K562 (cell line): ENCODE measurements at regions not wholly inside any gene's neighbourhood (a gene's known extent, or its start where the extent isn't known, plus 50 kb on each side); places are given as distances from the start of the nearest gene placed in this dataset.

Experiments
- ATAC-seq: fragments of 200-7000 bp; cut with Tn5 transposase; 3 replicates; pipeline ENCODE4 v1.9.1; 2020; ENCODE audit warnings: moderate library complexity
- BruUV-seq: library from RNA; stranded (reverse); fragments of 400-500 nt; replicated peaks from 2 replicates; lab custom pipeline; 2021; lab: Mats Ljungman, UMichigan
- CTCF ChIA-PET: fragments of 300-600 bp; formaldehyde crosslinking; extraction: SDS; loops from one replicate; lab custom pipeline; 2021; ENCODE audit warnings: low intra/inter-chr PET ratio; lab: Yijun Ruan, JAX
- POLR2A ChIA-PET: fragments of 300-600, 350-650 bp; sonication (Branson Sonifier 250); formaldehyde crosslinking; extraction: SDS; loops from one replicate; lab custom pipeline; 2021; ENCODE audit warnings: antibody characterized with exemption, inconsistent platforms; lab: Yijun Ruan, JAX
- DNase-seq, 4 experiments: peaks; one replicate each; pipeline versions ENCODE4 v3.0.0 to v3.0.0-alpha.2; 2011 to 2018; ENCODE audit warnings: low spot score in 3 of 4, mixed read lengths in 3 of 4; ENCODE audit errors: extremely low read depth in 1 of 4
- FAIRE-seq: peaks from 2 replicates; lab custom pipeline; 2011; peaks lifted over from hg19 to GRCh38; lab: Jason Lieb, UNC
- H2AFZ ChIP-seq: 2 replicates; pipeline ENCODE4 v1.6.0; 2011; ENCODE audit warnings: low read depth, low read length, control low read depth, inconsistent platforms
- H3K27ac ChIP-seq: fragments of 200-600 bp; 3 replicates; pipeline ENCODE4 v1.8.0; 2011; ENCODE audit warnings: low read depth, mild to moderate bottlenecking, control low read depth, inconsistent platforms, low read length, moderate library complexity, mixed read lengths; ENCODE audit errors: extremely low read depth
- H3K27me3 ChIP-seq, 2 experiments: fragments of 300-600 bp in 1 of 2; 2 replicates in 1 of 2; 3 replicates in 1 of 2; pipeline versions ENCODE4 v1.6.0 to v1.8.0; 2011; ENCODE audit warnings: inconsistent platforms in 2 of 2, low read length in 2 of 2, mild to moderate bottlenecking in 1 of 2, mixed read lengths in 1 of 2, moderate library complexity in 1 of 2; ENCODE audit not compliant: control insufficient read depth in 2 of 2, insufficient read depth in 2 of 2
- H3K36me3 ChIP-seq: fragments of 300-600 bp; 3 replicates; pipeline ENCODE4 v1.8.0; 2011; ENCODE audit warnings: mild to moderate bottlenecking, low read length, inconsistent platforms; ENCODE audit not compliant: control insufficient read depth, insufficient read depth
- H3K4me1 ChIP-seq, 2 experiments: fragments of 200-600 bp in 1 of 2; replicated peaks in 1 of 2; 2 replicates in 1 of 2; 3 replicates in 1 of 2; pipeline versions ENCODE4 v1.5.1 to v1.8.0; 2011; ENCODE audit warnings: inconsistent platforms in 2 of 2, low read length in 2 of 2, mild to moderate bottlenecking in 1 of 2, mixed read lengths in 1 of 2, moderate library complexity in 1 of 2; ENCODE audit not compliant: control insufficient read depth in 2 of 2, insufficient read depth in 2 of 2
- H3K4me2 ChIP-seq: 2 replicates; pipeline ENCODE4 v1.6.1; 2011; ENCODE audit warnings: low read length, control low read depth, inconsistent platforms, mixed read lengths; ENCODE audit not compliant: insufficient read depth
- H3K4me3 ChIP-seq: fragments of 200-600 bp; sonication (generic), shearing (Covaris generic); 2 replicates; pipeline ENCODE4 v1.5.1; 2016; ENCODE audit warnings: control low read depth, inconsistent platforms
- H3K79me2 ChIP-seq: fragments of 200-600 bp; 3 replicates; pipeline ENCODE4 v1.8.0; 2011; ENCODE audit warnings: low read length, inconsistent platforms; ENCODE audit not compliant: control insufficient read depth, insufficient read depth
- H3K9ac ChIP-seq, 2 experiments: 2 replicates each; pipeline versions ENCODE4 v1.6.0 to v1.6.1; 2011; ENCODE audit warnings: low read depth in 2 of 2, low read length in 2 of 2, control low read depth in 1 of 2, inconsistent platforms in 1 of 2, mild to moderate bottlenecking in 1 of 2, mixed read lengths in 1 of 2; ENCODE audit not compliant: insufficient read depth in 1 of 2
- H3K9me1 ChIP-seq: one replicate; pipeline ENCODE4 v1.6.0; 2011; ENCODE audit warnings: inconsistent platforms, mild to moderate bottlenecking, low read length, moderate library complexity; ENCODE audit not compliant: control insufficient read depth, insufficient read depth
- H3K9me3 ChIP-seq: replicated peaks from 2 replicates; pipeline ENCODE4 v1.5.1; 2011; ENCODE audit warnings: low read depth, low read length, inconsistent platforms; ENCODE audit not compliant: control insufficient read depth, insufficient read depth
- H4K20me1 ChIP-seq: replicated peaks from 2 replicates; pipeline ENCODE4 v1.6.1; 2011; ENCODE audit warnings: low read length, inconsistent platforms, mixed read lengths; ENCODE audit not compliant: control insufficient read depth, insufficient read depth
- BRD4 ChIP-seq: fragments of 200-600 bp; sonication (generic); IDR thresholded peaks from 2 replicates; pipeline ENCODE4 v1.6.1; 2017; ENCODE audit warnings: inconsistent platforms
- C11orf30 ChIP-seq: fragments of 450-650 bp; IDR thresholded peaks from 2 replicates; pipeline ENCODE4 v1.6.1; 2016; ENCODE audit warnings: low read depth, mild to moderate bottlenecking
- EWSR1 ChIP-seq: fragments of 450-650 bp; IDR thresholded peaks from 2 replicates; pipeline ENCODE4 v1.6.1; 2018; ENCODE audit warnings: borderline replicate concordance, mild to moderate bottlenecking, low read depth, moderate library complexity; ENCODE audit not compliant: partially characterized antibody
- KLF16 ChIP-seq: IDR thresholded peaks from 2 replicates; pipeline ENCODE4 v1.6.1; 2016; ENCODE audit warnings: antibody characterized with exemption
- MAFF ChIP-seq: IDR thresholded peaks from 2 replicates; pipeline ENCODE4 v1.6.1; 2012; ENCODE audit warnings: low read length, improper control_type of control experiment
- MAFG ChIP-seq: fragments of 450-650 bp; conservative IDR thresholded peaks from 2 replicates; pipeline ENCODE4 v1.6.1; 2016; ENCODE audit warnings: missing genetic modification characterization, missing compliant biosample characterization
- NFIC ChIP-seq: fragments of 450-650 bp; IDR thresholded peaks from 2 replicates; pipeline ENCODE4 v1.6.1; 2017; ENCODE audit warnings: mild to moderate bottlenecking, inconsistent platforms
- RCOR1 ChIP-seq, 2 experiments: IDR thresholded peaks; 2 replicates each; pipeline ENCODE4 v1.6.1; 2012; ENCODE audit warnings: low read depth in 2 of 2, low read length in 2 of 2, borderline replicate concordance in 1 of 2, improper control_type of control experiment in 1 of 2
- ZNF316 ChIP-seq: fragments of 450-650 bp; IDR thresholded peaks from 2 replicates; pipeline ENCODE4 v1.6.1; 2016
- ZNF445 ChIP-seq: fragments of 250-450 bp; sonication (Bioruptor Pico); IDR thresholded peaks from 2 replicates; pipeline ENCODE4 v1.4.0; 2020; ENCODE audit warnings: low read depth, mild to moderate bottlenecking, moderate library complexity
- in situ Hi-C: fragments of 300-500 bp; cut with MboI; formaldehyde crosslinking; loops from 4 replicates; pipeline ENCODE4 v1.15.0; 2018; ENCODE audit warnings: inconsistent platforms, mixed read lengths
- intact Hi-C: fragments of 100-400 bp; cut with micrococcal nuclease; formaldehyde crosslinking; loops from 2 replicates; pipeline ENCODE4 v1.14.2; 2022
- TF ChIP-seq, protein P1 (sequence below): fragments of 200-800 bp; sonication (Bioruptor generic); IDR thresholded peaks from 2 replicates; pipeline ENCODE4 v1.6.1; 2017; ENCODE audit warnings: missing genetic modification characterization, missing compliant biosample characterization

DNA sequence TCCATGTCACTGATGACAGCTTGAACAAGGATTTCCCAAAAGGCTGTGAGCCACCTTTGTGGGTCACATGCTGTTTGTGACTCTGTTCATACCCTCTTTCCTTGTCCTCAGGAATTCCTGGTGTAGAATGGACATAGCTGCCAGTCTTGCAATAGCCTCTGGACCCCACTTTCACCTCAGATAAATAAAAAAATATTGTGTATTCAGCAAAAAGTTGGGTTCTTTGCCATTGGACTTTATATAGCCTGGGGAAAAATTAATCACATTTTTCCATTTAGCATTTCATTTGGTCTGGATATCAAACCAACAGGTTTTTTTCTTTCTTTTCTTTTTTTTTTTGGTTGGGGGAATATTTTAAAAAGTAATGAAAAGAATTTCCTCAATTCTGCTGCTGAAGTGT lies 144.8 kb downstream of the PDCD6IP start:
- Histone ChIP-seq H3K9ac (no peak overlapping the region), H3K4me1 (peaks cover 9 to 49% of the 10 kb centered on the region in 2 experiments; a peak in 4 of 5 replicates), H3K4me3 (no peak overlapping the region)
- intact Hi-C loops, result no loop called here
- in situ Hi-C loops, result no loop called here
- TF ChIP-seq MAFF (peak; percentile 62), KLF16 (no peak), NFIC (no peak), RCOR1 (IDR thresholded peaks at IDR 0.05; ENCODE audit: borderline replicate concordance in 1 of 2, low read depth in 2 of 2, low read length in 2 of 2) (no peak), EWSR1 (no peak), ZNF445 (no peak), BRD4 (no peak), MAFG (peak; percentile 69), C11orf30 (peak; percentile 83), ZNF316 (peak; percentile 91)
- TF ChIP-seq, protein P1, sequence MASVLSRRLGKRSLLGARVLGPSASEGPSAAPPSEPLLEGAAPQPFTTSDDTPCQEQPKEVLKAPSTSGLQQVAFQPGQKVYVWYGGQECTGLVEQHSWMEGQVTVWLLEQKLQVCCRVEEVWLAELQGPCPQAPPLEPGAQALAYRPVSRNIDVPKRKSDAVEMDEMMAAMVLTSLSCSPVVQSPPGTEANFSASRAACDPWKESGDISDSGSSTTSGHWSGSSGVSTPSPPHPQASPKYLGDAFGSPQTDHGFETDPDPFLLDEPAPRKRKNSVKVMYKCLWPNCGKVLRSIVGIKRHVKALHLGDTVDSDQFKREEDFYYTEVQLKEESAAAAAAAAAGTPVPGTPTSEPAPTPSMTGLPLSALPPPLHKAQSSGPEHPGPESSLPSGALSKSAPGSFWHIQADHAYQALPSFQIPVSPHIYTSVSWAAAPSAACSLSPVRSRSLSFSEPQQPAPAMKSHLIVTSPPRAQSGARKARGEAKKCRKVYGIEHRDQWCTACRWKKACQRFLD (CRISPR knock-in tag), result 0 out of 2 replicates have a peak, but pooled peaks have one; percentile 55
- TF ChIP-seq, all 486 proteins: peak for 5
- DNase-seq, result no peak
- no peak for FAIRE-seq
- BruUV-seq, result no TSS peak
- Histone ChIP-seq H3K4me2 (no peak overlapping the region; the same call in 1 of the 2 replicates), H2AFZ (no peak overlapping the region; the same call in 1 of the 2 replicates), H3K27me3 (no peaks in the 10 kb centered on the region), H3K9me1 (no peaks in the 10 kb centered on the region), H4K20me1 (no peaks in the 10 kb centered on the region), H3K27ac (peak overlapping the region; percentile 55; the same call in 1 of the 3 replicates), H3K79me2 (peaks cover 30% of the 10 kb centered on the region), H3K9me3 (no peaks in the 10 kb centered on the region), H3K36me3 (no peaks in the 10 kb centered on the region; the same call in 2 of the 3 replicates)
- ChIA-PET POLR2A (interaction anchor here (1.3 kb wide), 1 partner anchor 11 kb away, joined by 4 read pairs; no protein-coding TSS in a partner anchor), CTCF (no interaction called here)
- no peak for ATAC-seq
